CD4-positive, CD25-positive, alpha-beta regulatory T cell (primary cell): ENCODE measurements at regions not wholly inside any gene's neighbourhood (a gene's known extent, or its start where the extent isn't known, plus 50 kb on each side); places are given as distances from the start of the nearest gene placed in this dataset.
A peak's percentile ranks its signal among the peaks of the same experiment; 100 is the strongest.

Source experiments
- ATAC-seq, 2 donors: fragments of 150-1000 bp; cut with Tn5 transposase; one replicate each; pipeline ENCODE4 v1.10.0; 2021; ENCODE audit warnings: low read depth in 2 of 2, moderate number of reproducible peaks in 2 of 2, moderate library complexity in 1 of 2
- DNase-seq, 3 donors: peaks; one replicate each; pipeline versions ENCODE4 v3.0.0 to v3.0.0-alpha.2; 2012 to 2022; ENCODE audit warnings: mixed read lengths in 1 of 3
- H3K27ac ChIP-seq: one replicate; pipeline ENCODE4 v1.7.0; 2013; ENCODE audit warnings: mild to moderate bottlenecking, low read length; ENCODE audit not compliant: insufficient read depth, poor library complexity, severe bottlenecking
- H3K27me3 ChIP-seq: one replicate; pipeline ENCODE4 v1.7.0; 2013; ENCODE audit warnings: low read length; ENCODE audit not compliant: control insufficient read depth, insufficient read depth
- H3K36me3 ChIP-seq: one replicate; pipeline ENCODE4 v1.7.0; 2013; ENCODE audit warnings: mild to moderate bottlenecking, low read length, moderate library complexity; ENCODE audit not compliant: control insufficient read depth, insufficient read depth
- H3K4me1 ChIP-seq: 2 replicates; pipeline ENCODE4 v1.7.0; 2013; ENCODE audit warnings: mild to moderate bottlenecking, low read length; ENCODE audit not compliant: insufficient read depth, control insufficient read depth, poor library complexity, severe bottlenecking
- H3K4me3 ChIP-seq: one replicate; pipeline ENCODE4 v1.7.0; 2013; ENCODE audit warnings: low read depth, mild to moderate bottlenecking, low read length, moderate library complexity
- H3K9me3 ChIP-seq, 2 experiments: 1 replicate in 1 of 2; 2 replicates in 1 of 2; pipeline ENCODE4 v1.7.0; 2013; ENCODE audit warnings: low read length in 2 of 2, mild to moderate bottlenecking in 1 of 2, moderate library complexity in 1 of 2; ENCODE audit not compliant: control insufficient read depth in 2 of 2
- H3K27ac Mint-ChIP-seq, 3 donors: one replicate each; pipeline ENCODE4 v1.8.0; 2020 to 2022; ENCODE audit warnings: mild to moderate bottlenecking in 3 of 3, mixed read lengths in 3 of 3, moderate library complexity in 2 of 3
- H3K27me3 Mint-ChIP-seq: one replicate; pipeline ENCODE4 v1.8.0; 2022; ENCODE audit warnings: mild to moderate bottlenecking, mixed read lengths
- H3K36me3 Mint-ChIP-seq: one replicate; pipeline ENCODE4 v1.8.0; 2020; ENCODE audit warnings: mixed read lengths
- H3K4me1 Mint-ChIP-seq, 4 donors: one replicate each; pipeline ENCODE4 v1.8.0; 2020 to 2022; ENCODE audit warnings: mixed read lengths in 4 of 4, mild to moderate bottlenecking in 1 of 4
- H3K4me3 Mint-ChIP-seq, 4 donors: one replicate each; pipeline ENCODE4 v1.8.0; 2020 to 2022; ENCODE audit warnings: mild to moderate bottlenecking in 4 of 4, mixed read lengths in 4 of 4, moderate library complexity in 3 of 4
- H3K9me3 Mint-ChIP-seq, 7 donors: one replicate each; pipeline ENCODE4 v1.8.0; 2020 to 2022; ENCODE audit warnings: mixed read lengths in 7 of 7, mild to moderate bottlenecking in 3 of 7, moderate library complexity in 2 of 7

DNA sequence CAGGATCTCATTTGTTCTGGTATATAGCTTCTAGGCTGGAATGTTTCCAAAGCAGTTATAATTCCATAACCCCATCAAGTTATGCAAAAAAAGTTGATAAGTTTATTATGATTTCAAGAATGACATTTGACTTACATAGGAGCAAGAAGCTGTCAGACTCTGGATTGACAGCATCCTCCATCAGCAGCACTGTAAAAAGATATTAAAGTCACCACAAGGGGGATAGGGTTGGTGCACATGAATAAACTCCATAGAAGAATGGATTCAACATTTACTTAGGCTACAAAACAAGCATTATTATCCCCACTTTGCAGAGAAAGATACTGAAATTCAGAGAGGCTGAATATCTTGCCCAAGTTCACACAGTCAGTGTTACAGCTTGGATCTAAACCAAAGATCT lies 208.9 kb upstream of the SLC30A5 start:
- Histone ChIP-seq H3K27me3 (no peaks in the 10 kb centered on the region), H3K4me1 (peaks cover 11% of the 10 kb centered on the region), H3K4me3 (no peak overlapping the region), H3K9me3 (no peaks in the 10 kb centered on the region), H3K36me3 (no peaks in the 10 kb centered on the region), H3K27ac (no peak overlapping the region)
- Mint-ChIP-seq H3K4me3 (no peak overlapping the region), H3K9me3 (peaks cover 0 to 2% (median 0%) of the 10 kb centered on the region in 7 donors), H3K27ac (no peak overlapping the region), H3K27me3 (no peaks in the 10 kb centered on the region), H3K4me1 (peaks cover 9 to 30% (median 17%) of the 10 kb centered on the region in 4 donors), H3K36me3 (no peaks in the 10 kb centered on the region)
- ATAC-seq (no peak), DNase-seq (peak in 1 of 3 donors; percentile 31)

DNA sequence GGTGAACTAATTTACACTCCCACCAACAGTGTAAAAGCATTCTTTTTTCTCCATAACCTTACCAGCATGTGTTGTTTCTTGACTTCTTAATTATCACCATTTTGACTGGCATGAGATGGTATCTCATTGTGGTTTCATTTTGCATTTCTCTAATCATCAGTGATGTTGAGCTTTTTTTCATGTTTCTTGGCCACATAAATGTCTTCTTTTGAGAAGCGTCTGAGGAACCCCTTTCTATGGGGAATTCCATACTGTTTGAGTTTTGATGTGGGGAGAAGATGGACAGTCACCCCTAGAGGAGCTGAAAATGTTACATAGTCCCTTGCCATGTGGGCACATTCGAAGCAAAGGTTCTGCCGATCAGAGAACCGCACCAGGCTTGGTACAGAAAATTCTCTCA lies 207.0 kb upstream of the SLC30A5 start:
- H3K27me3 Mint-ChIP-seq = no peaks in the 10 kb centered on the region
- H3K9me3 Mint-ChIP-seq = peaks cover 0 to 2% (median 0%) of the 10 kb centered on the region in 7 donors
- no peaks in the 10 kb centered on the region for H3K36me3 Mint-ChIP-seq
- Histone ChIP-seq H3K27me3 (no peaks in the 10 kb centered on the region), H3K36me3 (no peaks in the 10 kb centered on the region), H3K4me1 (peaks cover 11% of the 10 kb centered on the region), H3K27ac (no peak overlapping the region), H3K9me3 (no peaks in the 10 kb centered on the region), H3K4me3 (peak overlapping the region; percentile 57)
- DNase-seq (no peak), ATAC-seq (no peak)
- peak overlapping the region in 3 of 4 donors; percentile 10 to 62 (median 60) for H3K4me3 Mint-ChIP-seq
- H3K27ac Mint-ChIP-seq = peak overlapping the region in 1 of 3 donors; percentile 76
- H3K4me1 Mint-ChIP-seq = peaks cover 9 to 34% (median 20%) of the 10 kb centered on the region in 4 donors

DNA sequence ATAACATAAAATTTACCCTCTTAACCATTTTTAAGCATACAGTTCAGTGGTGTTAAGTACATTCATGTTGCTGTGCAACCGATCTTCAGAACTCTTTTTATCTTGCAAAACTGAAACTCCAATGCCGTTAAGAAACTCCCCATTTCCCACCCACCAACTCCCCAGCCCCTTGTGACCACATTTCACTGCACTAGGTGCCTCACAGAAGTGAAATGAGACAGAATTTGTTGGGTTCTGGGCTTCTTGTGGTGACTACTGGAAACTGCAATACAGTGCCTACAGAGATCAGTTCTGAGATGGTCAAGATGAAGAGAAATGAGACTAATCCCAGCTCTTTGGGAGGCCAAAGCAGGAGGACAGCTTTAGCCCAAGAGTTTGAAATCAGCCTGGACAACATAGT lies 202.1 kb upstream of the SLC30A5 start:
- no peak overlapping the region for H3K27ac ChIP-seq
- H3K27ac Mint-ChIP-seq = no peak overlapping the region
- H3K27me3 Mint-ChIP-seq = no peaks in the 10 kb centered on the region
- H3K27me3 ChIP-seq = no peaks in the 10 kb centered on the region
- ATAC-seq (no peak), DNase-seq (peak in 1 of 3 donors; percentile 45)
- peak overlapping the region; percentile 20 for H3K4me3 ChIP-seq
- no peaks in the 10 kb centered on the region for H3K36me3 Mint-ChIP-seq
- H3K9me3 Mint-ChIP-seq = peaks cover 0 to 5% (median 0%) of the 10 kb centered on the region in 7 donors
- no peaks in the 10 kb centered on the region for H3K4me1 ChIP-seq
- no peaks in the 10 kb centered on the region for H3K9me3 ChIP-seq
- H3K4me1 Mint-ChIP-seq = peaks cover 3 to 25% (median 16%) of the 10 kb centered on the region in 4 donors
- H3K36me3 ChIP-seq = no peaks in the 10 kb centered on the region
- H3K4me3 Mint-ChIP-seq = no peak overlapping the region

DNA sequence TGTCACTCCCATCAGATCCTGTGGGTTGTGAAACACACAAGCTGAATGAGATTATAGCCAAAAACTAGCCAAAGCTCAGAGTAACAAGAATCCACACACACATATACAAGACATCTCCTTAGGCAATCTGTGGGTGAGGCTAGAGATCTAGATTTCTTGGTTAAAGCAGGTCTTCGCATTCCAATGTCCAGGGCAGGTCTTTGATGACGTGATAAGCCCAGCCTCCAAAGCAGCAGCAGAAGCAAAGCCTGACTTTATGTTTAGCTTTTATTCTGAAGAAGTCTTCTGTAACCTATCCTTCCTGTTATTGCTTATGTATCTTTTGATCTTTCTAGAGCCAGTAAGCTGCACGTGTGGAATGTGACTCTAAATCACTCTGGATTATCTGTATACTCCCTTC lies 199.1 kb upstream of the SLC30A5 start:
- no peaks in the 10 kb centered on the region for H3K36me3 Mint-ChIP-seq
- no peaks in the 10 kb centered on the region for H3K27me3 ChIP-seq
- no peak overlapping the region for H3K27ac Mint-ChIP-seq
- no peaks in the 10 kb centered on the region for H3K4me1 ChIP-seq
- H3K27me3 Mint-ChIP-seq = no peaks in the 10 kb centered on the region
- DNase-seq (peak in 1 of 3 donors; percentile 4), ATAC-seq (no peak)
- peaks cover 2 to 19% (median 10%) of the 10 kb centered on the region in 4 donors for H3K4me1 Mint-ChIP-seq
- H3K36me3 ChIP-seq = no peaks in the 10 kb centered on the region
- no peaks in the 10 kb centered on the region for H3K9me3 ChIP-seq
- H3K9me3 Mint-ChIP-seq = peaks cover 0 to 5% (median 0%) of the 10 kb centered on the region in 7 donors
- no peak overlapping the region for H3K4me3 Mint-ChIP-seq
- H3K4me3 ChIP-seq = no peak overlapping the region
- no peak overlapping the region for H3K27ac ChIP-seq

DNA sequence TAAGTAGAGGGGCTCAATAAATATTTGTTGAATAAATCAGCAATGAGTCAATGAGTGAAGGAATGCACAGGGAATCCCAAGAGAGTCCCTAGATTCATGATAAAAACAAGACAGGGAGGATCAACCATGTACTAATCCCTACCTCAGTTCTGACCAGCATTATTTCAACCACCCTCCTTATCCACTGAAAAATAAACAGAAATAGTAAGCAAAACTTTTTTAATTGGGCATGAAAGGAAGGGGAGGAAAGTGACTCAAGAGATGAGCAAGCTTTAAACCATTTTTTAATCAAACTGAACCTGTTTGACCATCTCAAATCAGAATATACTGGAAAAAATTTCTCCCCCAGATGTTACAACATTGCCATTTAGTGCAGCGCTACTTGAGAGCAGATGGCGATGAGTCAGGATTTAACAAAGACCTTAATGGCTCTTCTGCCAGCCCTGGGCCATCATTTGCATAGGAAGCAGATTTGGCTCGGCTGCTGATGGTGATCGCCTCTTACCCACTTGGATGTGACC lies 194.8 kb upstream of the SLC30A5 start:
- Histone ChIP-seq H3K27me3 (no peaks in the 10 kb centered on the region), H3K9me3 (no peaks in the 10 kb centered on the region), H3K36me3 (no peaks in the 10 kb centered on the region), H3K27ac (no peak overlapping the region), H3K4me3 (no peak overlapping the region), H3K4me1 (no peaks in the 10 kb centered on the region)
- DNase-seq = no peak
- no peak overlapping the region for H3K27ac Mint-ChIP-seq
- ATAC-seq = no peak
- H3K4me3 Mint-ChIP-seq = no peak overlapping the region
- peaks cover 0 to 4% (median 0%) of the 10 kb centered on the region in 7 donors for H3K9me3 Mint-ChIP-seq
- no peaks in the 10 kb centered on the region for H3K36me3 Mint-ChIP-seq
- peaks cover 1 to 12% (median 7%) of the 10 kb centered on the region in 4 donors for H3K4me1 Mint-ChIP-seq
- no peaks in the 10 kb centered on the region for H3K27me3 Mint-ChIP-seq

DNA sequence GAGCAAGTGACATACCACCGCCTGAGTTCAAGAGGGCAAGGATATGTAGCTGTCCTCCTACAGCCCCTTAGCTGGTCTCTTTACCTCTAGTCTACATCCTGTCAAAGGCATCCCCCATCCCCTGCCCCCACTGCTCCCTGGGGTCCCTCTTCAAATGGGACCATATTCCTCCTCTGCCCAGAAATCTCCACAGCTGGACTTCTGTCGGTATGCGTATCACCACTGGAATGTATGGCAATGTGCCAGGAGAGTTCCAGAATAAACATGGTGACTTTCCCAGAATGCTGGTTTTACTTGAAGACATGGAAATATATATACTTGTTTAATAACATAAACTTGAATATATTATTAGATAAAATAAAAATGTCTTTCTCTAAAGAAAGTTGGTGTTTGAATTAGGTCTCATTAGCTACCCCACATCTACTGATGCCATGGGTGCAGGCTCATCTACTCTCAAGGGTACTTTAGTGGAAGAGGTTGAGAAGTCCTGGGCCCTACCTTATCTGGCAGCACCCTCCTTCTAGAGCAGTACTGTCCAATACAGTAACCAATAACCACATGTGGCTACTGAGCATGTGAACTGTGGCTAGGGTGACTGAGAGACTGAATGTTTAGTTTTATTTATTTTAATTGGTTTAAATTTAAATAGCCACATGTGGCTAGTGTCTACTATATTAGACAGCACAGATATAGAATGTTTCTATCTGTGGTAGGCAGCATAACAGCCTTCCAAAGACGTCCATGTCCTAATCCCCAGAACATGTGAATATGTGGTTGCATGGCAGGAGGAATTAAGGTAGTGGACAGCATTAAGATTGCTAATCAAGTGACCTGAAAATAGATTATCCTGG lies 181.7 kb upstream of the SLC30A5 start:
- H3K9me3 ChIP-seq = no peaks in the 10 kb centered on the region
- ATAC-seq (no peak), DNase-seq (no peak)
- H3K4me3 ChIP-seq = no peak overlapping the region
- no peak overlapping the region for H3K27ac ChIP-seq
- Mint-ChIP-seq H3K4me1 (no peaks in the 10 kb centered on the region), H3K27me3 (no peaks in the 10 kb centered on the region), H3K27ac (peak overlapping the region in 1 of 3 donors; percentile 29), H3K36me3 (no peaks in the 10 kb centered on the region), H3K4me3 (no peak overlapping the region), H3K9me3 (peaks cover 0 to 5% (median 0%) of the 10 kb centered on the region in 7 donors)
- H3K36me3 ChIP-seq = no peaks in the 10 kb centered on the region
- peaks cover 4% of the 10 kb centered on the region for H3K27me3 ChIP-seq
- H3K4me1 ChIP-seq = no peaks in the 10 kb centered on the region

GRCh38 chr5:68915079-68915478 lies 178.7 kb upstream of the SLC30A5 start:
- H3K9me3 Mint-ChIP-seq = peaks cover 0 to 11% (median 2%) of the 10 kb centered on the region in 7 donors

More at GRCh38 chr5:68915079-68915478, 178.7 kb upstream of the SLC30A5 start:
- DNase-seq = no peak
- Mint-ChIP-seq H3K36me3 (no peaks in the 10 kb centered on the region), H3K4me1 (no peaks in the 10 kb centered on the region), H3K27me3 (peaks cover 7% of the 10 kb centered on the region), H3K4me3 (no peak overlapping the region), H3K27ac (no peak overlapping the region)
- Histone ChIP-seq H3K4me1 (no peaks in the 10 kb centered on the region), H3K36me3 (no peaks in the 10 kb centered on the region), H3K27me3 (peaks cover 3% of the 10 kb centered on the region), H3K27ac (no peak overlapping the region), H3K4me3 (no peak overlapping the region), H3K9me3 (no peaks in the 10 kb centered on the region)
- no peak for ATAC-seq
